ENCODE measurements at regions not wholly inside any gene's neighbourhood (a gene's known extent, or its start where the extent isn't known, plus 50 kb on each side); places are given as distances from the start of the nearest gene placed in this dataset.

GRCh38 chr4:129526812-129527211, 430.9 kb downstream of the C4orf33 start:
- ChIA-PET POLR2A (no interaction called here), CTCF (interaction anchor here (0.8 to 1.2 kb wide), 4 partner anchors 17 to 826 kb away, joined by 3 to 4 read pairs (median 4); no protein-coding TSS in a partner anchor)
- Histone ChIP-seq H3K4me3 (no peak overlapping the region), H3K4me1 (no peaks in the 10 kb centered on the region), H3K9me3 (no peaks in the 10 kb centered on the region), H3K4me2 (no peak overlapping the region), H3K27ac (no peak overlapping the region)
- no peak for FAIRE-seq
- peak in 1 of 2 experiments; percentile 42; a peak in 2 of 6 replicates for ATAC-seq
- WGBS (ENCODE audit: missing lambda C conversion rate) = 2% methylated on average over 3 of the region's 3 CpGs
- DNase-seq (ENCODE audit: low read depth in 1 of 2, low spot score in 1 of 2) = peak in 1 of 2 experiments; percentile 29
- TF ChIP-seq CTCF (IDR thresholded peaks at IDR 0.05) = peak; percentile 35; the same call in 1 of the 3 replicates
- peak; percentile 52 to 64; a peak in 4 of 5 replicates for TF ChIP-seq RAD21 (conservative IDR thresholded peaks at IDR 0.05 in 1 of 2, IDR thresholded peaks at IDR 0.05 in 1 of 2)
- peak; percentile 15; the same call in 1 of the 3 replicates for TF ChIP-seq SMC3 (IDR thresholded peaks at IDR 0.05)
- no peak for TF ChIP-seq TFCP2L1 (CRISPR knock-in tag; IDR thresholded peaks at IDR 0.05)

GRCh38 chr4:129531253-129531652, 435.3 kb downstream of the C4orf33 start:
- ChIA-PET CTCF (no interaction called here), POLR2A (no interaction called here)
- Histone ChIP-seq H3K4me3 (no peak overlapping the region), H3K27ac (no peak overlapping the region), H3K9me3 (no peaks in the 10 kb centered on the region), H3K4me2 (no peak overlapping the region), H3K4me1 (no peaks in the 10 kb centered on the region)
- TF ChIP-seq CTCF (IDR thresholded peaks at IDR 0.05) (no peak), ZNF302 (CRISPR knock-in tag; IDR thresholded peaks at IDR 0.05) (no peak), REST (IDR thresholded peaks at IDR 0.05) (no peak), NPAS2 (CRISPR knock-in tag; IDR thresholded peaks at IDR 0.05; ENCODE audit: borderline replicate concordance) (no peak)
- DNase-seq (ENCODE audit: low read depth in 1 of 2, low spot score in 1 of 2) (no peak), ATAC-seq (no peak), FAIRE-seq (no peak)
- 22% methylated on average over 5 of the region's 5 CpGs for WGBS (ENCODE audit: missing lambda C conversion rate)

DNA sequence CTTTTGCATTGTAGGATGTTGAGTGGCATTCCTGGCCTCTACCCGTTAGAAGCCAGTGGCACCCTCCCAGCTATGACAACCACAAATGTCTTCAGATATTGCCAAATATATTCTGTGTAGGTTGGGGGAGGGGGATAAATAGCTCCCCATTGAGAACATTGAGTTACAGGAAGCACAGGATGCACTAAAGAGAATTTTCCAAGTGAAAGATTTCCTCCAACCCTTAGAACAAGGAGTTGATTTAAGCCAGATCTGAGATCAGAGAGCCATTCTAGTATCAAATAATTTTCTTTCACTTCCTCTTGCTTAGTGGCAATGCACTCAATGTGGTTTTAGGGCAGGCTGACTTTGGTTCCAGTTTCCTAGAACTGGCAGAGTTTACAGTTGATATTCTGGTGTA, 436.6 kb downstream of the C4orf33 start:
- no peak for ATAC-seq
- no peak for FAIRE-seq
- TF ChIP-seq MYC (IDR thresholded peaks at IDR 0.05; ENCODE audit: borderline replicate concordance, low read length) (no peak), USF2 (IDR thresholded peaks at IDR 0.05) (no peak), RAD21 (conservative IDR thresholded peaks at IDR 0.05 in 1 of 2, IDR thresholded peaks at IDR 0.05 in 1 of 2) (no peak), ZSCAN20 (CRISPR knock-in tag; IDR thresholded peaks at IDR 0.05) (no peak), JUNB (IDR thresholded peaks at IDR 0.05) (no peak), SMC3 (IDR thresholded peaks at IDR 0.05) (no peak), SREBF2 (IDR thresholded peaks at IDR 0.05) (no peak), NPAS2 (CRISPR knock-in tag; IDR thresholded peaks at IDR 0.05; ENCODE audit: borderline replicate concordance) (no peak), CHD4 (IDR thresholded peaks at IDR 0.05; ENCODE audit: borderline replicate concordance) (no peak), RFX5 (IDR thresholded peaks at IDR 0.05) (no peak), HES2 (IDR thresholded peaks at IDR 0.05) (no peak), RNF2 (IDR thresholded peaks at IDR 0.05; ENCODE audit: borderline replicate concordance, low read depth) (no peak), HOXB5 (CRISPR knock-in tag; IDR thresholded peaks at IDR 0.05) (no peak), EP300 (IDR thresholded peaks at IDR 0.05) (no peak), ZC3H11A (IDR thresholded peaks at IDR 0.05) (no peak)
- TF ChIP-seq, protein P1, sequence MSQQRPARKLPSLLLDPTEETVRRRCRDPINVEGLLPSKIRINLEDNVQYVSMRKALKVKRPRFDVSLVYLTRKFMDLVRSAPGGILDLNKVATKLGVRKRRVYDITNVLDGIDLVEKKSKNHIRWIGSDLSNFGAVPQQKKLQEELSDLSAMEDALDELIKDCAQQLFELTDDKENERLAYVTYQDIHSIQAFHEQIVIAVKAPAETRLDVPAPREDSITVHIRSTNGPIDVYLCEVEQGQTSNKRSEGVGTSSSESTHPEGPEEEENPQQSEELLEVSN (IDR thresholded peaks at IDR 0.05; ENCODE audit: borderline replicate concordance, low read depth) = no peak
- ChIA-PET POLR2A (no interaction called here), CTCF (no interaction called here)
- Histone ChIP-seq H3K27ac (no peak overlapping the region), H3K4me2 (no peak overlapping the region), H3K4me1 (no peaks in the 10 kb centered on the region), H3K9me3 (no peaks in the 10 kb centered on the region), H3K4me3 (no peak overlapping the region)
- 91% methylated on average over 1 of the region's 1 CpG for WGBS (ENCODE audit: missing lambda C conversion rate)
- DNase-seq (ENCODE audit: low read depth in 1 of 2, low spot score in 1 of 2) = no peak

Measured in A549 (cell line).